Dermis microvascular lymphatic vessel endothelial cell (primary cell): ENCODE measurements at regions not wholly inside any gene's neighbourhood (a gene's known extent, or its start where the extent isn't known, plus 50 kb on each side); places are given as distances from the start of the nearest gene placed in this dataset.
A peak's percentile ranks its signal among the peaks of the same experiment; 100 is the strongest.
"Not testable (repeated sequence)": the region's sequence is repeated elsewhere in the genome, so short reads cannot be mapped to it uniquely, and the experiment has no call there.

Experiments used
- DNase-seq, 2 donors: peaks; one replicate each; pipeline versions ENCODE4 v3.0.0 to v3.0.0-alpha.2; 2010; ENCODE audit warnings: low read depth in 2 of 2

DNA sequence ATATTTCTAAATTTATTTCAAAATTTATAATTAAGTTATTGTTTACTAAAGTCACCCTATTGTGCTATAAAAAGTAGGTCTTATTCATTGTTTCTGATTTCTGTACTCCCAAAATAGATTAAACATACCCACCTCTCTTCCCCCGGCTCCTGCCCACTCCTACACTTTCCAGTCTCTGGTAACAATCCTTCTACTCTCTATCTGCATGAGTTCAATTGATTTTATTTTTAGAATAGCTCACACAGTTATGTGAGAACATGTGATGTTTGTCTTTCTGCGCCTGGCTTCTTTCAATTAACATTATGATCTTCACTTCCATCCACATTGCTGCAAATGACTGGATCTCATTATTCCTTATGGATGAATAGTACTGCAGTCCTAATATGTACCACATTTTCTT is 269.3 kb downstream of the ACTRT1 start:
- no peak for DNase-seq

- no peak for DNase-seq
Observed at GRCh38 chrX:127764674-127765073, 287.5 kb downstream of the ACTRT1 start.

DNA sequence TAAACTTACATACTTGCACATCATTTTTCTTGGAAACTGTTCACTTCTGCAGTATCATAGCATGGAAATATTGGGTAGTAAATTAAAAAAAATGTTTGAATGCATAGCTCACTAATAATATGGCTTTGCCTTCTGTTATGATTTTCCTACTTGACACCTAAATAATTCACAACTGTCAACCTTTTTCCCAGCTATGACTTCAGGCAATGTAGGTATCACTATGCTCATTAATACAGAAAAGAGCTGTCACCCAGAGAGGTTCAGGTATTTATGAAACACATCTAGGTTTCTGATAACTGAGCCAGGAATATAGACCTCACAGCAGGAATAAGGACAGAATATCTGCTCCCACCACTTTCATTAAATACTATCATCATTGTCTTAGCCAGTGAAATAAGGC is 289.5 kb downstream of the ACTRT1 start:
- no peak for DNase-seq

GRCh38 chrX:127732709-127733108 is 319.5 kb downstream of the ACTRT1 start:
- DNase-seq: no peak

DNA sequence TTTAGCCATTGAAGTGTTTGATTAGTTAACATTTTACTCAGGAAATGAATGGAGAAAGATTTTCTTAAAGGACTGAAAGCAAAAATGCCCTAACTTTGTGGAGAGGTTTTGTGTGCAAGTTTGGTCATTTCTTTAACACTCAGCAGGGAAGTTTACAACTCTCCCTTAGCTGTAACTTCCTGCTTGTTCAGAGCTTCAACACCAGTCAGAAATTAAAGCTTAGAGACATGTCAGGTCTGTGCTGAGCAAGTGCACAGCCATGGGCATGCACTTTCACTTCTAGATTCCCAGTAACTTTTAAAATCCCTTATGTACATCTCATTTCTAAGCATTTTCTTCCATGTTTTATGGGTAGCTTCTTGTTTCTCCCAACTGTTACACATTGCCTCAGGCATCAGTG is 326.0 kb downstream of the ACTRT1 start:
- DNase-seq: no peak

DNA sequence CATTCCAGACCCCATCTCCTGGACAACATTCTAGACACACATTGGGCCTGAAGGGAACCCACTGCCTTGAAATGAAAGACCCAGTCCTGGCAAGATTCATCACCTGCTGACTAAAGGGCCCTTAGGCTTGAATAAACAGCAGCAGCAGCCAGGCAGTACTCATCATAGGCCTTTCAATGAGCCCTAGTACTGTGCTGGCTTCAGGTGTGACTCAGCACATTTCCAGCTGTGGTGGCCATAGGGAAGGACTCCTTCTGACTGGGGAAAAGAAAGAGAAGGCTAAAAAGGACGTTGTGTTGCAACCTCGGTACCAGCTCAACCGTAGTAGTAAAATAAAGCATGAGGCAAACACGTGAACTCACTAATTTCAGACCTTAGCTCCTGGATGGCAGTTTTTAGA is 344.0 kb downstream of the ACTRT1 start:
- DNase-seq: peak in 1 of 2 donors; percentile 4

DNA sequence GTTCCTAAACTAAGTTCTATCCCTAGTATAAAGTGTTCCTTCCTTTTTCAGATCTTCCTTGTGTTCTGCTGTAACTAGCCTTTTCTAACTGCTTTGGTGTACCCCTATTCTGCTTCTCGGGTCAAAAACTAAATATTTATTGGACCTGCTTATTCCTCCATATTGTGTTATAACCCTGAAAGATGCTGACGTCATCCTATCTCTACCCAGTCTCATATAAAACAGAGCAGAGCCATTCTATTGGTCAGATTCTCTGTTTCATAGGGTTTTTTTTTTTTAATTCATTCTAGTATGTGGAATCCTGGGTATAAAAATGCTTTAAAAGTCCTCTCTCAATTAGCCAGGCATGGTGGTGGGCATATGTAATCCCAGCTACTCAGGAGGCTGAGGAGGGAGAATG is 349.7 kb downstream of the ACTRT1 start:
- DNase-seq: no peak

- DNase-seq: not testable (repeated sequence)
Observed at GRCh38 chrX:127662942-127663341, 389.3 kb downstream of the ACTRT1 start.

GRCh38 chrX:127649011-127649410 is 403.2 kb downstream of the ACTRT1 start:
- no peak for DNase-seq

- DNase-seq: no peak
Observed at GRCh38 chrX:127621780-127622179, 430.4 kb downstream of the ACTRT1 start.

DNA sequence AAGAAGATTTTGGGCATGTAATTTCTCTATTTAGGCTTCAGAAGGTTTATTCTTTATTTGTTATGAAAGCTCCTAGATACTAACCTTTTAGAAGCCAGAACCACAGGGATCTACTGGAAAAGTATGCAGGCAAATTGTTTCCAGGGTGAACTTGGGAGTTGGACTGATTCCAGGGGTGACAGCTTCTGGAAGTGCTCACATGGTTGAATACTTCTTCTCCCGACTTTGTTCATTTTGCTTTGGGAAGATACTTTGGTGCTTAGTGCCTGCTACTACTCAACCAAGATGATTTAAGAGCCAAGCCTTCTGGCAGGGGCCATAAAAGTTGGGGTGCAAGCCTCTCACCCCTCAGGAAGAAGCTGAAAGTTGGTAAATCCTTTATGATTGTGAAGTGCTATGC is 445.6 kb downstream of the ACTRT1 start:
- DNase-seq: no peak

GRCh38 chrX:127596882-127597281 is 455.3 kb downstream of the ACTRT1 start:
- DNase-seq: no peak

DNA sequence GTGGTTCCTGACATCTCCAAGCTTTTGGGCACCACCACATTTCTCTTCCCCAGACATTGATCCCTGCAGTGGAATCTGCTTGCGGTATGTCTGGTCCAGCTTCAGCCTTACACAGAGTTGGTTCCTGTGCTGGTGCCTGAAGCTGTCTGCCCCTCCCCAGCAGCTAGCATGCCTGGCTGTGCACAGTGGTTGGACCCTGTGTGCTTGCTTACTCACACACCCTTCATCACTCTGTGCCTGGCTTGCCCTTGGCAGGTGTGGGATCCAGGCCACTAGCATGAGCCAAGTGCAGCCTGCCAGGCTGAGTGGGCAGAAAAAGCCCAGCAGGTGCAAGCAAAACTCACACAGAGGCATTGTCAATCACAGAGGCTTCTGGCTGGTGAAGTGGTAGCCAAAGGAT is 473.8 kb downstream of the ACTRT1 start:
- no peak for DNase-seq

DNA sequence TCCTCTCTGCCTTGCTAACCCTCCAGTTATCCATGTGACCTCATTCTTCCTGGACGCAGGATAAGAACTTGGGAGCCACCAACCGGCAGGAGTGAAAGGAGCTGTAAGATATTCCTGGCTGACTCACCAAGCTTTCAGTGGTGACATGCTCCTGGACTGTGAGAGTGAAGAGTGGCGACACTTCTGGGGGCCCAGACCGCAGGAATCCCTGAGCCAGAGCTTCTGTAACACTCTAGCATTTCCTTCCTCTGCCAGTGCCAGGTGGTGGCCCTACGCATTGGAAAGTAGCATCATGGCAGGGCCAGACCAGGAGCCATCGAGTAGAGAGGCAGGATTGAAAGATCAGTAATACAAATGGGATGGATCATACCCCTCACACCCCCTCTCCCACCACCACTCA is 474.3 kb downstream of the ACTRT1 start:
- no peak for DNase-seq

DNA sequence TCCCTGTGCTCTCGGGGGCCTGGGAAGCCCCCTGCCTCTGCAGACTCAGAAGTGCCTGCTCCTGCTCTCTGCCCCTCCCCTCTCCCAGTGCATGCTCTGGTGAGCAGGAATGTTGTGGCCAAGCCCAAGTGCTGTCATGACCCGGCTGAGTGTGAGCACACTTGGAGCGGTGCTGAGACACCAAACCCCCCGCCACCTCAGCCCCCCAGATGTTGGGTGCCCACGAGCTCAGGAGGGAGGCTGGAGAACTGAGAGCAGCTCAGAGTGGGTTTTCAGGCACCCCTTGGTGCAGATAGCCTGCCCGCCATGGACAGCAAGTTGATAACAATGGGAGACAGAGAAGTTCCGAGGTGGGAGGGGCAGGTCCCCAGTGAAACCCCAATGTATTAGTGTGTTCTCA is 477.4 kb downstream of the ACTRT1 start:
- no peak for DNase-seq

GRCh38 chrX:127572471-127572870 is 479.7 kb downstream of the ACTRT1 start:
- no peak for DNase-seq

DNA sequence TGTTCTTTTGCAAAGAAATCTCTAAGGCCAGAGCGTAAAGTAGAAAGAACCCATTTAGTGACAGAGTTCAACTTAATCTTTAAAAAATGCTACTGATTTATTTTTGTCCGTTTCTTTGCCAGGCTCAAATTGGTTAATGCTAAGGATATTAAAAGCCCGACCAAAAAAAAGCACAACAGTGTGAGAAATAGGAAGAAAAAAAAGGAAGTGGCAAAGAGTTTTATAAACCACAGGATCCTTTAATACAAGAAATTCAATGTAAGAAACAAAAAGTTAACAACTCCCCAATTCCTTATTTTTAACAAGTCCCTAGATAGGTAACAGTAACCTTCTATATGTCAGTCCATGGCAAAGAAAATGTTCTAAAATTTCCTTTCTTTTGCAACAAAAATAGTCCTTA is 480.4 kb downstream of the ACTRT1 start:
- no peak for DNase-seq

DNA sequence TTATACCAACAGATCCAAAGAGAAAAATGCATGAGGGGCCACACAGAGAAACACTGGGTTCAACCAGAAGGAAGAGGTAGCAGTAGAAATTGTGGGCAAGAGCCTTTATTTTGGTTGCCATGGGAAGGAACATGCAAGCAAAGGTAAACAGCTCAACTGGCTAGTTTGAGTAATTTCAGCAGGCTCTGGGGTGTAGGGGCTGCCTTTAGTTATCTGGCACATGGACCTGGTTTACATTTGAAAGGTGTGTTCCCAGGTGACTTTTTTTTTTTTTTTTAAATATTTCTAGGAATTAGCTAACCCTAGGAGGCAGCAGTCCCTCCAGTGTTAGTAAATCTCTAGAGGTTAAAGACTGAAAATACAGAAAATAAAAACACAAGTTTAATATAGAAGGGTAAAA is 481.9 kb downstream of the ACTRT1 start:
- DNase-seq: no peak

GRCh38 chrX:127568691-127569090 is 483.5 kb downstream of the ACTRT1 start:
- DNase-seq: no peak

DNA sequence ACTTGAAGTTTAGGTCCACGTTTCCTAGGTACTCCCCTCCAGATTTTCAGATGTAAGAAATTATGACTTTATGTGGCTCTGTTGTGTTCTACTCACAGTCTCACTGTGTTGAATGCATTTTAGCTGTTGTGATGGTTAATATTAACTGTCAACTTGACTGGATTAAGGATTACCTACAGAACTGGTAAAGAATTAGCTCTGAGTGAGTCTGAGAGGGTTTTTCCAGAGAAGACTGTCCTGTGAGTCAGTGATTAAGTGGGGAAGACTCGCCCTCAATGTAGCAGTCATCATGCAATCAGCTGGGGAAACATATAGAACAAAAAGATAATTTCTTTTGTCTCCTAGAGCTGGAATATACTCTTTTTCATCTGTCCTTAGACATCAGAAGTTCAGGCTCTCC is 493.4 kb downstream of the ACTRT1 start:
- DNase-seq: no peak

DNA sequence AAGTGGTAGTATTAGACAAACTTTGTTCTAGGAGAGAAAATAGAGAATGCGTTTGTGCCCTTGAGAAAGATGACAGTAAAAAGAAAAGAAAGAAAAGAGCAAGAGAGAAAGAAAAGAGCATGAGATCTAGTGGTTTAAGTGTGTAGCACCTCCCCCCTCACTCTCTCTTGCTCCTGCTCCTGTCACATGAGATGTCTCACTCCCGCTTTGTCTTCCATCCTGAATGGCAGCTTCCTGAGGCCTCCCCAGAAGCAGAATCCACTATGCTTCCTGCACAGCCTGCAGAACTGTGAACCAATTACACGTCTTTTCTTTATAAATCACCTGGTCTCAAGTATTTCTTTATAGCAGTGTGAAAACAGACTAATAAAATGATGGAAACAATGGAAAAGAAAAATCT is 499.6 kb downstream of the ACTRT1 start:
- no peak for DNase-seq

GRCh38 chrX:127519323-127519722 is 532.9 kb downstream of the ACTRT1 start:
- DNase-seq: no peak

- no peak for DNase-seq
Observed at GRCh38 chrX:127490000-127490399, 562.2 kb downstream of the ACTRT1 start.

DNA sequence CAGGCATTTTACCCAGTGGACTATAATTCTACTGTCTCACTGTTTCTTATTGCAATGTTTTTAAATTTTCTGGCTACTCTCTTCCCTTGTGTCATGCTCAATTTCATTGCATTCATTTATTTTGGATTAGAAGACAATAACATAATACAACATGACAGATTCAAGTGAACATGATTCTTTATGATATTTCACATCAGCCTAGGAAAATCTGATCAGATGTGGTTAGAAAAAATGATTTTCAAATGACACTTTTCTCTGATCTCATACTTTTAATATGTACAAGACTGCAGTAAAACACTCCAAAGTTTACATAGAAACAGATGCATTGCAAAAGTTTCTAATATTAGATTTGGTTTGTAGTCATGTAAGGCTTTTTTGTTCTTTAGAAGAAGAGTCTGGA is 586.0 kb downstream of the ACTRT1 start:
- no peak for DNase-seq

GRCh38 chrX:127459790-127460189 is 592.4 kb downstream of the ACTRT1 start:
- no peak for DNase-seq
